ENCODE measurements at regions not wholly inside any gene's neighbourhood (a gene's known extent, or its start where the extent isn't known, plus 50 kb on each side); places are given as distances from the start of the nearest gene placed in this dataset.

- ChIA-PET POLR2A (no interaction called here), CTCF (no interaction called here)
- no peaks in the 10 kb centered on the region for H3K9me3 Mint-ChIP-seq (ENCODE audit: insufficient read depth)
- ATAC-seq (ENCODE audit: low read depth) (no peak), DNase-seq (no peak)
- no peak overlapping the region for H3K27ac Mint-ChIP-seq
- H3K4me3 Mint-ChIP-seq = no peak overlapping the region
- no peaks in the 10 kb centered on the region for H3K4me1 Mint-ChIP-seq
- peaks cover 42% of the 10 kb centered on the region for H3K27me3 Mint-ChIP-seq
- H3K9ac ChIP-seq (ENCODE audit: low read length) = no peak overlapping the region
- H3K4me3 ChIP-seq (ENCODE audit: control extremely low read depth in 1 of 5, extremely low read depth in 1 of 5, insufficient read depth in 1 of 5, low read depth in 2 of 5, low read length in 4 of 5) = no peak overlapping the region
- no peak overlapping the region for H3K4me2 ChIP-seq (replicated peaks; ENCODE audit: low read depth, low read length, poor library complexity, severe bottlenecking)
- intact Hi-C loops (cut with micrococcal nuclease) = no loop called here
- H3K9me3 ChIP-seq (ENCODE audit: control extremely low read depth in 1 of 3, control insufficient read depth in 2 of 3, insufficient read depth in 1 of 3, low read length in 2 of 3) = peaks cover 0 to under 1% (median 0%) of the 10 kb centered on the region in 3 donors
- H3K36me3 ChIP-seq (replicated peaks in 1 of 2; ENCODE audit: control extremely low read depth in 1 of 2, control insufficient read depth in 1 of 2, extremely low read depth in 1 of 2, insufficient read depth in 2 of 2, low read length in 1 of 2) = no peaks in the 10 kb centered on the region
- no peak overlapping the region for H2AFZ ChIP-seq (ENCODE audit: insufficient read depth, low read depth, low read length, poor library complexity, severe bottlenecking)
- peaks cover 0 to 16% (median 14%) of the 10 kb centered on the region in 4 experiments for H3K27me3 ChIP-seq (replicated peaks in 1 of 4; ENCODE audit: control extremely low read depth in 1 of 4, control insufficient read depth in 3 of 4, insufficient read depth in 4 of 4, low read length in 3 of 4)
- no peaks in the 10 kb centered on the region for H3K4me1 ChIP-seq (ENCODE audit: control insufficient read depth in 2 of 2, insufficient read depth in 2 of 2, low read length in 2 of 2)
- WGBS (ENCODE audit: insufficient coverage) = 58% methylated on average over 14 of the region's 15 CpGs
- H3K79me2 ChIP-seq (ENCODE audit: control insufficient read depth, insufficient read depth, low read length) = no peaks in the 10 kb centered on the region
- H3K27ac ChIP-seq (ENCODE audit: low read length in 2 of 2) = no peak overlapping the region
- H4K20me1 ChIP-seq (ENCODE audit: control insufficient read depth, insufficient read depth, low read length, poor library complexity, severe bottlenecking) = no peaks in the 10 kb centered on the region
- TF ChIP-seq CTCF (IDR thresholded peaks at IDR 0.05) (no peak), EZH2 (IDR thresholded peaks at IDR 0.05; ENCODE audit: borderline replicate concordance, insufficient read depth, low read depth, low read length, poor library complexity, severe bottlenecking) (no peak)
These were observed 53.0 kb upstream of the TNKS2 start for GRCh38 chr10:91745090-91745831.

GRCh38 chr10:91743465-91743864 is 54.8 kb upstream of the TNKS2 start:
- Histone ChIP-seq H3K9ac (ENCODE audit: low read length) (no peak overlapping the region), H2AFZ (ENCODE audit: insufficient read depth, low read depth, low read length, poor library complexity, severe bottlenecking) (no peak overlapping the region), H3K4me1 (ENCODE audit: control insufficient read depth in 2 of 2, insufficient read depth in 2 of 2, low read length in 2 of 2) (no peaks in the 10 kb centered on the region), H3K4me3 (ENCODE audit: control extremely low read depth in 1 of 5, extremely low read depth in 1 of 5, insufficient read depth in 1 of 5, low read depth in 2 of 5, low read length in 4 of 5) (no peak overlapping the region), H3K9me3 (ENCODE audit: control extremely low read depth in 1 of 3, control insufficient read depth in 2 of 3, insufficient read depth in 1 of 3, low read length in 2 of 3) (peaks cover 0 to 5% (median 0%) of the 10 kb centered on the region in 3 donors), H3K36me3 (replicated peaks in 1 of 2; ENCODE audit: control extremely low read depth in 1 of 2, control insufficient read depth in 1 of 2, extremely low read depth in 1 of 2, insufficient read depth in 2 of 2, low read length in 1 of 2) (no peaks in the 10 kb centered on the region), H3K27me3 (replicated peaks in 1 of 4; ENCODE audit: control extremely low read depth in 1 of 4, control insufficient read depth in 3 of 4, insufficient read depth in 4 of 4, low read length in 3 of 4) (peaks cover 0 to 32% (median 23%) of the 10 kb centered on the region in 4 experiments), H4K20me1 (ENCODE audit: control insufficient read depth, insufficient read depth, low read length, poor library complexity, severe bottlenecking) (no peaks in the 10 kb centered on the region), H3K4me2 (replicated peaks; ENCODE audit: low read depth, low read length, poor library complexity, severe bottlenecking) (no peak overlapping the region), H3K27ac (ENCODE audit: low read length in 2 of 2) (no peak overlapping the region), H3K79me2 (ENCODE audit: control insufficient read depth, insufficient read depth, low read length) (no peaks in the 10 kb centered on the region)
- ChIA-PET CTCF (interaction anchor here (1.3 kb wide), 1 partner anchor 15 kb away, joined by 3 read pairs; no protein-coding TSS in a partner anchor), POLR2A (no interaction called here)
- DNase-seq = no peak
- ATAC-seq (ENCODE audit: low read depth) = no peak
- H3K9me3 Mint-ChIP-seq (ENCODE audit: insufficient read depth) = no peaks in the 10 kb centered on the region
- TF ChIP-seq EZH2 (IDR thresholded peaks at IDR 0.05; ENCODE audit: borderline replicate concordance, insufficient read depth, low read depth, low read length, poor library complexity, severe bottlenecking) = no peak
- no peak for TF ChIP-seq CTCF (IDR thresholded peaks at IDR 0.05)
- no CpG with 5 or more reads among the region's 1 CpG for WGBS (ENCODE audit: insufficient coverage)
- peaks cover 52% of the 10 kb centered on the region for H3K27me3 Mint-ChIP-seq
- no peak overlapping the region for H3K4me3 Mint-ChIP-seq
- H3K27ac Mint-ChIP-seq = no peak overlapping the region
- no peaks in the 10 kb centered on the region for H3K4me1 Mint-ChIP-seq
- intact Hi-C loops (cut with micrococcal nuclease) = no loop called here
